Germinal center (tissue), 1 donor: ENCODE measurements at regions not wholly inside any gene's neighbourhood (a gene's known extent, or its start where the extent isn't known, plus 50 kb on each side); places are given as distances from the start of the nearest gene placed in this dataset.

ENCODE experiments used
- DNase-seq: peaks from one replicate; pipeline ENCODE4 v3.0.0; 2012; ENCODE audit warnings: mixed read lengths, low spot score

- DNase-seq = no peak
Measured at GRCh38 chrX:10747975-10748374, 127.6 kb upstream of the MID1 start.

GRCh38 chrX:10749113-10749512 is 128.7 kb upstream of the MID1 start:
- DNase-seq = no peak

GRCh38 chrX:10750581-10750980 is 130.2 kb upstream of the MID1 start:
- DNase-seq = no peak

DNA sequence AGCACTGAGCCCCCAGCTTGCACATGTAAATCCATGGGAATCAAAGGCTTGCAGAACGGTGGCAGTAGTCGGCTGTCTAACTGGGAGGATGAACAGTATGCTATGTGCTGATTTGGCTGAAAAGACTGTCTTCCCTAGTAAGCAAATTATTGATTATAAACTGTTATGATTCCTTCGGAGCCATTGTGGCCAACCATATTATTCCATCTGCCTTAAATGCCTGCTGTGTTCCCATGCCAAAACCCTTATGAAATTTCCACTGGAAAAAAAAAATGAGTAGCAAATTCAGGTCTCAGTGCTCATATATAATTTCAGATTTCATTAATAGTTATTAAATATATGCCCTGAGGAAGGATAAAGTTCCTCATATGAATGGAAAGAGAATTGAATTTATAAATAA is 132.7 kb upstream of the MID1 start:
- DNase-seq = no peak

GRCh38 chrX:10754445-10754844 is 134.1 kb upstream of the MID1 start:
- DNase-seq = no peak

DNA sequence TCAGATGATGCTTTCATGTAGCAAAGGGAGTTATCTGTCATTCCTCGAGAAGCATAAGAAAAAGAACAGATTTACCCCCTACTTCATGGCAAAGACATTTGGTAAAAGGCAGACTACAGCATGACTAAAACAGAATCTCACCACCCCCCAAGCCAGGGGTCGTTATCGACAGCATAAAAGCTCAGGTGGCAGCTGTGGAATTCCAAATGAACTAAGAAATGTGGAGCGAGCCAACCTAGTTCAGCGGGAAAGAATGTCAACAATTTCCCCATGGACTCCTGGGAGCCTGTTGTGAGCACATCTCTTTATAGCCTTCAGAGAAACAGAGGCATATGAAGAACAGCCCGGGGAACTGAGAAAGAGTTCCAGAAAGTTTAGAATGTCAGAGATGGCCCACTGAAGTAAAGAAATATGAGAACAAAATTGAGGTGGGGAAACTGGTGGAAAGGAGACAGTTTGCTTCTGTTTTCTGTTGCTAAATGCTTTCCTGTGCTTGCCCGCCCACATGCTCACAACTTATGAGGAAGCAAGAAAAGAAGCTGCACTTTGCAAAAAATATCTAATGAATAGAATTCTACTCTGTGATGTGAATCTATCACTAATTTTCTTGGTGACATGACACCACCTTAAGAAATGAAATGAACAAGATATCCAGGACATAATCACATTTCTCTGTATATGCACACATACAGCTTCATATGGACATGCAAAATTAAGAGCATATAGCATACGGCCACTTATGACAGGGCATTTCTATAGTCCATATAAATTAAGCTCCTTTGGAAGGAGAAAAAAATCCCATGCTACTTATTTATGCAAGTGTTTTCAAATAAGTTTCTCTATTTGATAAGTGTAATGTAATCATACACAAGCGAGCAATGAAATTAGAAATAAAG is 135.3 kb upstream of the MID1 start:
- no peak for DNase-seq

GRCh38 chrX:10756441-10756840 is 136.1 kb upstream of the MID1 start:
- DNase-seq = no peak

DNA sequence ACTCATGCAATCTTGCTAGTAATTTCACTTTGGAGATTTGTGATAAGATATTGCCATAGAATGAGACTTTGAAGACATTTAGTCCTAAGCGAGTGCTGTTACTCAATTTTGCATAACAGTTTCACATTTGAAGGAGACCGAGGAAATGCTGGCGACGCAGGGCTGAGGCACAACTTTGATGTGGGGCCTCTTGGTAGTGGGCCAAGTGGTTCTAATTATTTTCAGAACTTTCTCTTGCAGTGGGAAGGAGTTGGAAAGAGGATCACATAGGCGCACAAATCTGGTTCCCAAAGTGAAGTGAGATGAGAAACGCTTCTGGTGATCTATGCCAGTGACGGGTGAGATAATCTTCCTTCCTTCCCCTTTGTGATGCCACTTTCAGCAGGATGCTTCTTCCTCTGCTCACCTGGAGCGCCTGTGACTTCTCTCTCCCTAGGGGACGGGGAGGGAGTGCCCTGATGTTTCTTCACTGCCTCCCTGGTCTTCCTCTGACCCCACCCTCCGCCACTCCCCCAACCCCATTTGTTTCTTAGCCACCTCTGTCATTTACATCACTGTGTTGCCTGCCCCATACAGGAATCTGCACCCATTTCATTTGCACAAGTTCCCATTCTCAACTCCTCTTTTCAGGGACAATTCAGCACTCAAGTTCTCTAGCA is 138.9 kb upstream of the MID1 start:
- no peak for DNase-seq

GRCh38 chrX:10761447-10761846 is 141.1 kb upstream of the MID1 start:
- no peak for DNase-seq

DNA sequence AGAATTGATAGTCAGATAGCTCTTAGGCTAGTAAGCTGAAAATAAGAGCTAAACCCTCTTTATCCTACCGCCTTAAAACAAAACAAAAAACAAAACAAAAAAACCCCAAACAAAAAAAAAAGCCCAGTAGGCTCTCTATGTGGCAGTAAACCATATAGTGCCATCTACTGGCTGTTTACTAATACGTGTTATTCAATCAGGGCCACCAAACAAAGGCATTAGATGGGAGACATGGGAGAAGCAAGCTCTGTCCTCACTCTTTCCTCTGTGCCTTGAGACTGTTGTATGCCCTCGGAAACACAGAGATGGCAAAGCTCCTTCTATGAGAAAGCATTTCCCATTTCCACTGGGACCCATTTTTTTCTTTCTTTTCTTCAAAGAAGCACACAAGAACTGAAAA is 148.8 kb upstream of the MID1 start:
- DNase-seq = peak; percentile 6

DNA sequence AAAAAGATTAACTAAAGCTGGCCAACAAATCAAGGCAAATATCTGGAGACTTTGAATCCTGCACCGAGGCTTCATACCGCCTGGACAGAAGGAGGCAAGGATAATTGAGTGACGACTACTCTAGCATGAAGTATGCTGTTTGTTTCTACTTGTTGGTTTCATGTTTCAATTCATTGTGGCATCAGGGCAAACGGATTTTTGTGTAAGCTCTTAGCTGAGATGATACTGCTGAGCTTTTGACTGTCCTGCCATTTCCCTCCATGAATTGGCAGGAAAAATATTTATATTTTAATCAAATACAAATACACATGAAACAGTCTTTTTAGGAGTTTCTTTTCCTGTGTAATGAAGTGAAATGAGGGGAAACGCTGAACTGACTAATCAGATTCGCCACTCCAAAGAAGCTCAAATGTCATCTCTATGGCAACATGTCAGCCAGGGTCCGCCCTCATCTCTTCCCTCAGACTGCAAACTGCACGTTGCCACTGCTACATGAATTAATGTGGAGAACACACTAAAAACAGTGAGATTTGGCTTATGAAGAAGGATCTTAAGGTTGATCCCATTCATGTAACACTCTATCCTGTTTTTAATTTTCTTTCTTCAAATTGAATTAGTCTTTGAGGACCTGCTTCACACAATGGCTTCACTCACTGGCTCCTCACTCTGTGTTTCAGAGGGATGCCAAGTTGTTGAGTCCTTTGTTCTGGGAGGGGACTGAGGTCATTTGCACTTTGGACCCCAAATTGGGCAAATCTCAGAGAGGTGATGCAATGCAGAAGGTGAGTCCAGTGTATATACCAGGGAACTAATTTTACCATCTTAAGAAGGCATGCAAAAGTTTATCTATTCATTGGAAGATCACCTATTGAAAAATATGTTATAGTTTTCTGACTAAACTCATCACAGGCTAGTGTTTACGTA is 149.6 kb upstream of the MID1 start:
- DNase-seq = no peak

DNA sequence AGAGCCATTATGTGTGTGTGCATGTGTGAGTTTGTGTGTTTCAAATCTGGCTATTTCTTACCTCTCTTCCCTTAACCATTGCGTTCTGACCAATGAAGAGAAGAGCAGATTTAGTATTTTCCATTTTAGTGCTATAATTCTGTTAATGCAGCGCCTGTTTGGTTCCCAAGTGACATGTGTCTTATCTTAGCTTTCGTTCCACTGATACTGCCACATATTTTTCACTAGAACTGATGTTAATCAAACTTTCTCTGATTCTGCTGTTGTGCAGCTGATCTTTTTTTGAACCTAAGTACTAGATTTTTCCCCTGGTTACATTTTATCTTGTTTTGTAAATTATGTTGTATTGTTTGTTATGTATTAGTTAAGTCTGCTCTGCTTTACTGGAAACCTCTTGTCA is 152.9 kb upstream of the MID1 start:
- DNase-seq = no peak

- no peak for DNase-seq
Measured at GRCh38 chrX:10781847-10782530, 161.6 kb upstream of the MID1 start.

- no peak for DNase-seq
Measured at GRCh38 chrX:10783451-10783995, 163.1 kb upstream of the MID1 start.

DNA sequence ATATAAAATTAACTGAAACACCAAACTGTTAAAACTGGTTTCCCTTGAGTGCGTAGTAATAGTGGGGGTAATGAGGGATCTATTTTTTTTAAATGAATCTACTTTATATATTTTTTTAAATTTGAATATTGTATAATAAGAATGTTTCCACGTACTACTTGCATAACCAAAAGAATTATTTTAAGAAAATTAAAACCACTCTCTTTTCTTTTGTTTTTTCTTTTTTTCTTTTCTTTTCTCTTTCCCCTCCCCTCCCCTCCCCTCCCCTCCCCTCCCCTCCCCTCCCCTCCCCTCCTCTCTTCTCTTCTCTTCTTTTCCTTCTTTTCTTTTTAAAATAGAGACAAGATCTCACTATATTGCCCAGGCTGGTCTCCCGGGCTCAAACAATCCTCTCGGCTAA is 166.9 kb upstream of the MID1 start:
- DNase-seq = no peak

GRCh38 chrX:10794203-10794630 is 173.8 kb upstream of the MID1 start:
- DNase-seq = no peak

- DNase-seq = no peak
Measured at GRCh38 chrX:10795721-10796120, 175.3 kb upstream of the MID1 start.

DNA sequence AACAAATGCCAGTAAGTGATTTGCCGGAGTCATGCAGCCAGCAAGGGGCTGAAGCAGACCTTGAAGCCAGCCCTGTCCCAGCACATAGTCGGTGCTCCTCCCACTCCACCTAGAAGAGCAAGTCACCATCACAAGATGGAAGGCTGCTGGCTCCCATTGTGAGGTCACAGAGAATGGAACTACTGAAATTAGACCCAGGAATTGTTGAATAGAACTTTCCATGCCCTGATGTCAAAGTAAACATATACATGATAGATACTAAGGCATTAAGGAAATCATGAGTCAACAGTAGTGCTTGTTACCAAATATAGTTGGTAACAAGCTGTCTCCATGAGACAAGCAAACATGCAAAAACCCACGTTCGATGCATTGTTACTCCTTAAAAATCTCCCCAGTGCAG is 177.1 kb upstream of the MID1 start:
- DNase-seq = no peak

- no peak for DNase-seq
Measured at GRCh38 chrX:10798041-10798440, 177.7 kb upstream of the MID1 start.

- DNase-seq = no peak
Measured at GRCh38 chrX:10800796-10801195, 180.4 kb upstream of the MID1 start.

GRCh38 chrX:10811111-10811510 is 190.7 kb upstream of the MID1 start:
- no peak for DNase-seq

DNA sequence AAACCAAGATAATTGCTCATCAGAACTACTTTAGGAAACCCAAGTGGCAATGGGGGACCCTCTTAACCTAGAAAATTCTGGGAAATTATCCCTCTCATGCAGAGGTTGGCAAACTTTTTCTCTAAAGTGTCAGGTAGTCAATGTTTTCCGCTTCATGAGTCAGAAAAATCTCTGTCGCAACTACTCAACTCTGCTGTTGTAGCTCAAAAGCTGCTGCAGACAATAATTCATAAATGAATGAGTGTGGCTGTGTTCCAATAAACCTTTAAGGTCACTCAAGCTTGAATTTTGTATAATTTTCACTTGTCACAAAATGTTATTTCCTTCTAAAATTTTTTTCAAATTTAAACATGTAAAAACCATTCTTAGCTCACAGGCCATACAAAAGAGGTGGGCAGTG is 193.4 kb upstream of the MID1 start:
- no peak for DNase-seq
